HUES48 (cell line): ENCODE measurements at regions not wholly inside any gene's neighbourhood (a gene's known extent, or its start where the extent isn't known, plus 50 kb on each side); places are given as distances from the start of the nearest gene placed in this dataset.

Source experiments
- H3K27ac ChIP-seq: one replicate; pipeline ENCODE4 v1.7.0; 2013; ENCODE audit warnings: low read depth, low read length, inconsistent platforms
- H3K27me3 ChIP-seq: 2 replicates; pipeline ENCODE4 v1.6.1; 2013; ENCODE audit warnings: mild to moderate bottlenecking, low read length; ENCODE audit not compliant: control insufficient read depth, insufficient read depth
- H3K36me3 ChIP-seq: 2 replicates; pipeline ENCODE4 v1.6.1; 2013; ENCODE audit warnings: low read length; ENCODE audit not compliant: control insufficient read depth, insufficient read depth
- H3K4me1 ChIP-seq: 2 replicates; pipeline ENCODE4 v1.6.1; 2013; ENCODE audit warnings: mild to moderate bottlenecking, low read length; ENCODE audit not compliant: control insufficient read depth, insufficient read depth
- H3K4me3 ChIP-seq: 2 replicates; pipeline ENCODE4 v1.5.1; 2013; ENCODE audit warnings: mild to moderate bottlenecking, low read depth, low read length
- H3K9ac ChIP-seq: 2 replicates; pipeline ENCODE4 v1.6.1; 2013; ENCODE audit warnings: mild to moderate bottlenecking, low read depth, low read length, moderate library complexity
- H3K9me3 ChIP-seq: 2 replicates; pipeline ENCODE4 v1.6.1; 2013; ENCODE audit warnings: low read length; ENCODE audit not compliant: control insufficient read depth, insufficient read depth

DNA sequence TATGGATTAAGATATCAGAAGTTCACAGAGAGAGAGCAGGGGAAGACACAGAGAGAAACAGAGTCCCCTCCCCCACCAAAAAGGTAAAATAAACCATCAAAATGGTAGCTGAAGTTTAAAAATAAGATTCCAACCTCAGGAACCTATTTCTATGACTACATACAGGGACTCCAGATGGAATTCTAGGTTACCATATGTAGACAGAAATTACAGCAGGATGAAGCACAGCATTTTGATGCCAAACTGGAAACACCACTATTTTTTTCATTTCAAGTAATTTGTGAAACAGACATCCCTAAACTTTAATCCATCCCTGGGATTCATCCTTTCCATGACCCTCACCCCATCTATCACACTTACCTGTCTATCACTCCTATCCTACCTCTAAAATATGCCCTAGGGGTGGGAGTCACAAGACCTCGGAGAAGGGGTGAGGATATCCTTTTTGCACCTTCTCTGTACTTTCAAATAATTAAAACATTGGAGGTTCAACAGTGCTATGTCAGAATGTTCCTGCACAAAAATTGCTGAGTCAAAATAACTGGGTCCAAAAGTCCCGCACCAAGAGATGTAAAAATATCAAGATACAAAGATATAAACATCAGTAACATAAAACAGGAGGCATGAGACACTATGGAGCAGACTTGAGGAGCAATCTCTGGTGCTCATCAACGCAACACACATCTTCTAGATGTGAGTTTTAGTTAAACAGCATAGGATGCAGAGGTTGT lies 344.5 kb upstream of the RASGEF1B start:
- Histone ChIP-seq H3K27me3 (no peaks in the 10 kb centered on the region), H3K9ac (no peak overlapping the region), H3K9me3 (no peaks in the 10 kb centered on the region), H3K36me3 (no peaks in the 10 kb centered on the region), H3K4me1 (0 out of 2 replicates have a peak, but pooled peaks cover 3% of the 10 kb centered on the region), H3K4me3 (no peak overlapping the region), H3K27ac (no peak overlapping the region)

DNA sequence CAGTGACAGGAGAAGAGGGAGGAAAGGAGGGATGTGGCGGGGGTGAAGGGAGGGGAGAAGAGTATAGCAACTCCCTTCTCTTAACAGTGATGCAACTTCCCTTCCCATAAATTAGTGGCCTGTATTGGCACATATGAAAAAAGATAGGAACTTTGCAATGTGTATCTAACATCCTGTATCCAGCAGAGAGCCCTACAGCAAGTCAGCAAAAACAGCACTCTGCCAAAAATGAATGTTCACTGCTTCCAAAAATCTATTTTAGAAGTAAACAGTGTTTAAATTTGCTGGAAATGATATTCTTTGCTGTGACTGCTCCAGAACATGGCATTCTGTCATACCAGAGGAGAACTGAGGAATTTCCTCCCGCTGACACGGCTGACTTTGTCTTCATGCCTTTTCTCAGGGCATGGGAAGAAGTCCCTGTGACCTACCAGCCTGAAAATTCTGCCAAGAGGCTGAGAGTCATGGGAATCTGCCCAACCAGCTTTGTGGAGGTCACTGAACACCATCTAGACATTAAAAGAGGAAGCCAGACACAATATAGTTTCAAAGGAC lies 343.4 kb upstream of the RASGEF1B start:
- Histone ChIP-seq H3K27me3 (no peaks in the 10 kb centered on the region), H3K36me3 (no peaks in the 10 kb centered on the region), H3K9me3 (no peaks in the 10 kb centered on the region), H3K9ac (no peak overlapping the region), H3K27ac (no peak overlapping the region), H3K4me3 (no peak overlapping the region), H3K4me1 (0 out of 2 replicates have a peak, but pooled peaks cover 3% of the 10 kb centered on the region)

DNA sequence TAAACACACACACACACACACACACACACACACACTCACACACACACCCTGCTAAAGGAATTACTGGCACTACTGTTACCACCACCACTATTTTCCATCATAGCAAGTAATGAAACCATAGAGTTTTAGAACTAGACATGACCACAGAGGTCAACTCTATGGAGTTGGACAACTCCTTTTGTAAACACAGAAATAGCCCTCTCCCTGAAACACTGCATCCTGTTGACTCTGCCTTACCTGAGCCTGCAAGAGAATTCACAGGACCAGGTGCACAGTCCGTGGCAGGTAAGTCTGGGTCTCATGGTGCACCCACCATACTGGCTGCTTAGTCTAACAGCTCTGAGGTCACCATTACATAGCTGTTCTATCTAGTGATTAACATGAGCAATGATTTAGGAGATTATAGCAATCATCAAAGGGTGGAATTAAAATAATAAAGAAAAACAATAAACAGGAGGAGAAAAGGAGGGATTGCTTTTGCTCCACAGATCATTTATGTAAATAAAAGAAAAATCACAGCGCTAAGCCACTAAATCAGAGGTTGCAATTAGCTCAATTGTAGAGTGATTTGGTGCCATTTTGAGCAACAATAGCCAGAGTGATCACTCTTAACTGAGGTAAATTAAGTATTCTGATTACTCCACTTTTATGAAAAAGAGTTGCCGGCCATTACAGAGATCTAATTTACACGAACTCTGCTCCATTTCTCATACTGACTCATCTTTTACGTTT lies 340.0 kb upstream of the RASGEF1B start:
- no peaks in the 10 kb centered on the region for H3K36me3 ChIP-seq
- H3K4me3 ChIP-seq = no peak overlapping the region
- no peaks in the 10 kb centered on the region for H3K9me3 ChIP-seq
- H3K27me3 ChIP-seq = no peaks in the 10 kb centered on the region
- no peak overlapping the region for H3K9ac ChIP-seq
- H3K4me1 ChIP-seq = 0 out of 2 replicates have a peak, but pooled peaks cover 3% of the 10 kb centered on the region
- H3K27ac ChIP-seq = no peak overlapping the region

DNA sequence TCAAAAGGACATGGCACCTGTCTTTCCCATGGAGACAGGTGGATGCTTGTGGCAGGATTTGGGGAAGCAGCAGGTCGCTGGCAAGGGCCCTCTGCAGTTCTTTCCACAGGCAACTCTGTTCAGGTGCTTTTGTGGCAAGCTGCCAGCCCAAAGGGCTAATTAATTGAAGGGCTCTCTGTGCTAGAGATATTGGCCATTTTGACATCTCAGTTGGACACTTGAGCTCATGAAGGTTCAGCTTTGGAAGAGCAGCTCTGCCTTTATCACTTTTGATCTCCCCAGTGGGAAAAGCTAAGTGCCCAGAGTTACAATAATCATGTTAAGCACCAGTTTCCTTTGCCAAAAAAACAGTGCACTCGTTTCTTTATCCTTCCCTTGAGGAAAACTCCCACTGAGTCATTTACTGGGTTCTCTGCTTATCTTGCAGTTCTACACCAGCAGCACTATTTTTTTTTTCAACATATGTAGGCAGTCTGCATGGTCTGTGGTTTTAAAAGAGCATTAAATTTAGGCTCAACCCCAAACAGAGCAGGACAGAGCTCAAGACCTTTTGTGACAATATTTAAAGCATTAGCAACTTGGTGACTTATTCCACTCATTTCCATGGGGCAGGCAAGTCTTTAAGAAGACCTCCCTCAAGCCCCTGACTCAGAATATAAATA lies 336.4 kb upstream of the RASGEF1B start:
- H3K27ac ChIP-seq = no peak overlapping the region
- no peaks in the 10 kb centered on the region for H3K36me3 ChIP-seq
- 0 out of 2 replicates have a peak, but pooled peaks cover 3% of the 10 kb centered on the region for H3K4me1 ChIP-seq
- H3K4me3 ChIP-seq = no peak overlapping the region
- no peak overlapping the region for H3K9ac ChIP-seq
- H3K27me3 ChIP-seq = no peaks in the 10 kb centered on the region
- no peaks in the 10 kb centered on the region for H3K9me3 ChIP-seq

DNA sequence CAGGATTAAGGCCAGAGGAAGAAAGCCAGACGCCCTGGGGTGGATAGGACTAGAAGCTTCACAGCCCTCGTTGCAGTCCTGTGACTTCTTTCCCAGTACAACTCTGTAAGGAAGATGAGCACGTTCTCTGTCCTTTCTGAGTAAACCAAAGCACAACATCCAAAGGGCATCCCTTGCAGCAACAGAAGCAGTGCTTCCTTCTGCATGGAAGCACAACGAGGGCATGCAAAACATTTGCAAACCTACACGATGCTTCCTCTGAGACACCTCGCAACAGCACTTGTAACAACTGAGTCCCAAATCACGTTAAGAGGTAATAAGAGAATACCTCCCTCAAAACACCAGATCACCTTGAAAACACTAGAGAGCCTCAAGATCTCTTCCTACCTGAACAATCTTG lies 335.7 kb upstream of the RASGEF1B start:
- Histone ChIP-seq H3K4me3 (no peak overlapping the region), H3K36me3 (no peaks in the 10 kb centered on the region), H3K9ac (no peak overlapping the region), H3K27ac (no peak overlapping the region), H3K27me3 (no peaks in the 10 kb centered on the region), H3K9me3 (no peaks in the 10 kb centered on the region), H3K4me1 (0 out of 2 replicates have a peak, but pooled peaks cover 3% of the 10 kb centered on the region)

DNA sequence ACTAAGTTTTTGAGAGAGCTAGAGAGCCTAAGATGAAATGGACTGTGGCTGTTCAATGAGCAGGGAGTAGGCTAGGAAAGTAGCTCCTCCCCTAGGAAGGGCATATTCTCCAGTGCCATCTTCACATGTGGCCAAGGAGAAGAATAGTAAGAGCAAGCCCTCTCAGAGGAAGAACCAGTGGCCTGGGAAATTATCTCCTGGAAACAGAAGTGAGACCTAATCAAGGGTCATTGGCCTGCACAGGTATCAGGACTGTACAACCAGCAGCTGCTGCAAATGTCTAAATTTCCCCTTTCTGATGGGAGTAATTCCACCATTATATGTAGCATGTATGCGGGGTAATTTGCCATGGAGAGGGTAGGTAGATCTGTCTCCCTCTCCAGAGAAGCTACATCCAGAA lies 334.8 kb upstream of the RASGEF1B start:
- Histone ChIP-seq H3K27me3 (no peaks in the 10 kb centered on the region), H3K4me1 (0 out of 2 replicates have a peak, but pooled peaks cover 7% of the 10 kb centered on the region), H3K4me3 (no peak overlapping the region), H3K9me3 (no peaks in the 10 kb centered on the region), H3K27ac (no peak overlapping the region), H3K36me3 (no peaks in the 10 kb centered on the region), H3K9ac (no peak overlapping the region)

DNA sequence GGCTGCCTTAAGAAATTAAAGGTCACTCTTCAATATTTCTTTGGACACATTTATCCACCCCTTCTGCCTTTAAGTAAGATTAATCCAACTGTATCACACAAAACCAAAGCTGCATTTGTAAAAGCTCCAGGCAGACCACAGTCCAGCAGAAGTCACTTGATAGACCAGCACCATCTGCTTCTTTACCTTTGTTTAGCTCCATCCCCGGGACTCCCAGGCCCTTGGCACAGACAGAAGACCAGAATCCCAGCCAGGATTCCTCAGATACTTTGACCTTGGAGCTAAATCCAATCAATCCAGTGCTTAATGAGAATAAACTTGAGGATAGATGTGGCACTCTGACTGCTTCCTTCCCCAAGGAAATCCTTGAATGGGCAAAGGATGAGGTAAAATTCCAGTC lies 333.1 kb upstream of the RASGEF1B start:
- H3K9ac ChIP-seq = no peak overlapping the region
- no peaks in the 10 kb centered on the region for H3K36me3 ChIP-seq
- no peaks in the 10 kb centered on the region for H3K27me3 ChIP-seq

DNA sequence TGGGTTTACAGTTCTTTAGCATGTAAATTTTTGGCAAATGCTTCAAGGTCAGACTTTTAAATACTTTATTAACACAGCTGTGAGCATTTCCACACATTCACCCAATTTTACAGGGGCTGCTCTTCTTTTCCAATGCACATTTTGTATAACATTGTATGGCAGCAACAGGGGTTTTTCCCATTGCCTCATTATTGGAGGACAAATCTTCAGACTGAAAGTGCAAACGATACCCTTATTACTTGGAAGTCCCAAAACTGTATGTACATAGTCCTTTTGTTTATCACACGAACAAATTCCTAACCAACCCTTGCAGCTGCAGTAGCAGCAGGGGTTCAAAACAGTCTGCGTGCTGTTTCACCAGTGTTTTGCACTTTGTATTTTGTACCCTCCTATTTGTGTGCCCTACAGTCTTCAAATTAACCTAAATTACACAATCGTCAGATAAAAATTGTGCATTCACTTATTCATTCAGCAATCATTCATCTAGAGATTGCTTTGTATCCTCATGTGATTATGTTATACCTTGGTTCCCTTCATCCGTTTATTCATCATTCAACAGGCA lies 330.7 kb upstream of the RASGEF1B start:
- peaks cover 6% of the 10 kb centered on the region; the same call in 1 of the 2 replicates for H3K9me3 ChIP-seq
- 0 out of 2 replicates have a peak, but pooled peaks cover 6% of the 10 kb centered on the region for H3K4me1 ChIP-seq
- H3K27me3 ChIP-seq = no peaks in the 10 kb centered on the region
- no peak overlapping the region for H3K9ac ChIP-seq
- no peak overlapping the region for H3K4me3 ChIP-seq
- H3K27ac ChIP-seq = no peak overlapping the region
- H3K36me3 ChIP-seq = no peaks in the 10 kb centered on the region

More for the DNA sequence above, 333.1 kb upstream of the RASGEF1B start:
- no peak overlapping the region for H3K27ac ChIP-seq
- peaks cover 6% of the 10 kb centered on the region; the same call in 1 of the 2 replicates for H3K9me3 ChIP-seq
- H3K4me3 ChIP-seq = no peak overlapping the region
- H3K4me1 ChIP-seq = 0 out of 2 replicates have a peak, but pooled peaks cover 9% of the 10 kb centered on the region

DNA sequence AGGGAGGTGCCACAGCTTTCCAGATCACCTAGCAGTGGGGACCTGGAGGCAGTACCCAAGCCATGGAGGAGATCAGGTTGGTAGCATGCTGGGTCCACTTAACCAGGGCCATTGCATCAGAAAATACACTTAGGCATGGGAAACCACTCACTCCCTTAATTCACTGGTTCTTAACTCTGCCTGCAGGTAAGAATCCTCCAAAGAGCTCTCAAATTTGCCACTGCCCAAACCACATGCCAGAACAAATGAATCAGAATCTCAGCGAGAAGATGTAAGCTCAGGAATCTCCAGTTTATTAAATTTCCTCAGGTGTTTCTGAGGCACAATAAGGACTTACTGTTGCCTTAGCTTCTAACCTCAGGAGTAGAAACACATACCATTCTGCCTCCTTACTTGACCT lies 327.7 kb upstream of the RASGEF1B start:
- 0 out of 2 replicates have a peak, but pooled peaks cover 6% of the 10 kb centered on the region for H3K4me1 ChIP-seq
- H3K36me3 ChIP-seq = no peaks in the 10 kb centered on the region
- H3K27ac ChIP-seq = no peak overlapping the region
- H3K9ac ChIP-seq = no peak overlapping the region
- H3K4me3 ChIP-seq = no peak overlapping the region
- peaks cover 6% of the 10 kb centered on the region; the same call in 1 of the 2 replicates for H3K9me3 ChIP-seq
- no peaks in the 10 kb centered on the region for H3K27me3 ChIP-seq

DNA sequence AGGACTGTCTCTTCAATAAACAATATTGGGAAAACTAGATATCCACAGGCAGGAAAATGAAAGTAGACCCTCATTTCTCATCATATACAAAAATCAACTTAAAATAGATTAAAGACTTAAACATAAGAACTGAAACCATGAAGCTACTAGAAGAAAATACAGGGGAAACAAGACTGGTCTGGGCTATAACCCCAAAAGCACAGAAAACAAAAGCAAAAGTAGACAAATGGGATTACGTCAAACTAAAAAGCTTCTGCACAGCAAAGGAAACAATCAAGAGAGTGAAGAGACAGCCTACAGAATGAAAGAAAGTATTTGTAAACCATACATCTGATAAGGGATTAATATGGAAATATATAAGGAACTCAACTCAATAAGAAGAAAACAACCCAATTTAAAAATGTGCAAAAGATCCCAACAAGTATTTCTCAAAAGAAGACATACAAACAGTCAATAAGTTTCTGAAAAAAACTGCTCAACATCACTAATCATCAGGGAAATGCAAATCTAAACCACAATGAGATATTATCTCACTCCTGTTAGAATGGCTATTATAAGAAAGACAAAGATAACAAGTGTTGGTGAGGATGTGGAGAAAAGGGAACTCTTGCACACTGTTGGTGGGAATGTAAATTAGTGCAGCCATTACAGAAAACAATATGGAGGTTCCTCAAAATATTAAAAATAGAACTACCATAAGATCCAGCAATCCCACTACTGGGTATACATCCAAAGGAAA lies 325.3 kb upstream of the RASGEF1B start:
- Histone ChIP-seq H3K27ac (no peak overlapping the region), H3K9ac (no peak overlapping the region), H3K9me3 (peaks cover 6% of the 10 kb centered on the region; the same call in 1 of the 2 replicates), H3K36me3 (no peaks in the 10 kb centered on the region), H3K4me1 (0 out of 2 replicates have a peak, but pooled peaks cover 6% of the 10 kb centered on the region), H3K4me3 (no peak overlapping the region), H3K27me3 (no peaks in the 10 kb centered on the region)
